Parathyroid adenoma (tissue), 2 donors: ENCODE measurements at regions not wholly inside any gene's neighbourhood (a gene's known extent, or its start where the extent isn't known, plus 50 kb on each side); places are given as distances from the start of the nearest gene placed in this dataset.

Experiments used
- H2AFZ ChIP-seq: fragments of 300-600 bp; sonication (generic); one replicate; pipeline ENCODE4 v1.7.0; 2017; ENCODE audit warnings: antibody characterized with exemption, mild to moderate bottlenecking
- H3K27ac ChIP-seq: fragments of 300-600 bp; sonication (generic); one replicate; pipeline ENCODE4 v1.7.0; 2017
- H3K27me3 ChIP-seq: fragments of 300-600 bp; sonication (generic); one replicate; pipeline ENCODE4 v1.7.0; 2017; ENCODE audit warnings: low read length; ENCODE audit not compliant: control insufficient read depth, insufficient read depth
- H3K36me3 ChIP-seq: fragments of 300-600 bp; sonication (generic); one replicate; pipeline ENCODE4 v1.7.0; 2017; ENCODE audit warnings: low read length; ENCODE audit not compliant: control insufficient read depth, insufficient read depth
- H3K4me1 ChIP-seq: fragments of 300-600 bp; sonication (generic); one replicate; pipeline ENCODE4 v1.7.0; 2017; ENCODE audit warnings: control low read depth
- H3K4me2 ChIP-seq: fragments of 300-600 bp; sonication (generic); one replicate; pipeline ENCODE4 v1.7.0; 2017; ENCODE audit warnings: low read length
- H3K4me3 ChIP-seq: fragments of 300-600 bp; sonication (generic); one replicate; pipeline ENCODE4 v1.7.0; 2017; ENCODE audit warnings: low read depth, low read length
- H3K79me2 ChIP-seq: fragments of 300-600 bp; sonication (generic); one replicate; pipeline ENCODE4 v1.7.0; 2017; ENCODE audit warnings: control low read depth
- H3K9ac ChIP-seq: fragments of 300-600 bp; sonication (generic); one replicate; pipeline ENCODE4 v1.7.0; 2017; ENCODE audit warnings: mild to moderate bottlenecking
- H3K9me3 ChIP-seq: fragments of 300-600 bp; sonication (generic); one replicate; pipeline ENCODE4 v1.7.0; 2017; ENCODE audit warnings: low read length; ENCODE audit not compliant: control insufficient read depth
- TF ChIP-seq, protein P1 (sequence below): fragments of 300-600 bp; sonication (generic); IDR thresholded peaks from one replicate; pipeline ENCODE4 v1.7.0; 2017; ENCODE audit warnings: antibody characterized with exemption, mild to moderate bottlenecking
- donor health status: primary hyperparathyroidism.

DNA sequence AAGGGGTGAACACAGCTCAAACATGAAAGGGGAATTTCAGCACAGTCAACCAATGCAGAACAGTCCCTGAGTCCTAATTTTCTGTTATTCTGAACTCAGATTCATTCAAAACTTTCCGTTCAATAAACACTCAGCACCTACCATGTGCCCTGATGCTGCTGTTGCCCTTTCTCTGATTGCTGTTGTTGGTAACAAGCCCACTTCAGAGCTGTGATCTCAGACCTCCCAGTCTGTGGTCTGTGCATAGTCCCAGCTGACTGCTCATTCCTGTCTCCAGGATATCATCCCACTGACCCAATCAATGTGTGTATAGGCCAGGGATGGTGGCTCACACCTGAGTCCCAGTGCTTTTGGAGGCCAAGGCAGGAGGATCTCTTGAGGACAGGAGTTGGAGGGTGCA lies 82.7 kb upstream of the SLC35G4 start:
- TF ChIP-seq, protein P1, sequence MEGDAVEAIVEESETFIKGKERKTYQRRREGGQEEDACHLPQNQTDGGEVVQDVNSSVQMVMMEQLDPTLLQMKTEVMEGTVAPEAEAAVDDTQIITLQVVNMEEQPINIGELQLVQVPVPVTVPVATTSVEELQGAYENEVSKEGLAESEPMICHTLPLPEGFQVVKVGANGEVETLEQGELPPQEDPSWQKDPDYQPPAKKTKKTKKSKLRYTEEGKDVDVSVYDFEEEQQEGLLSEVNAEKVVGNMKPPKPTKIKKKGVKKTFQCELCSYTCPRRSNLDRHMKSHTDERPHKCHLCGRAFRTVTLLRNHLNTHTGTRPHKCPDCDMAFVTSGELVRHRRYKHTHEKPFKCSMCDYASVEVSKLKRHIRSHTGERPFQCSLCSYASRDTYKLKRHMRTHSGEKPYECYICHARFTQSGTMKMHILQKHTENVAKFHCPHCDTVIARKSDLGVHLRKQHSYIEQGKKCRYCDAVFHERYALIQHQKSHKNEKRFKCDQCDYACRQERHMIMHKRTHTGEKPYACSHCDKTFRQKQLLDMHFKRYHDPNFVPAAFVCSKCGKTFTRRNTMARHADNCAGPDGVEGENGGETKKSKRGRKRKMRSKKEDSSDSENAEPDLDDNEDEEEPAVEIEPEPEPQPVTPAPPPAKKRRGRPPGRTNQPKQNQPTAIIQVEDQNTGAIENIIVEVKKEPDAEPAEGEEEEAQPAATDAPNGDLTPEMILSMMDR, result no peak
- Histone ChIP-seq H3K4me2 (no peak overlapping the region), H3K9ac (no peak overlapping the region), H3K9me3 (no peaks in the 10 kb centered on the region), H3K36me3 (no peaks in the 10 kb centered on the region), H3K4me3 (no peak overlapping the region), H3K4me1 (no peaks in the 10 kb centered on the region), H3K27ac (no peak overlapping the region), H2AFZ (no peak overlapping the region), H3K27me3 (no peaks in the 10 kb centered on the region), H3K79me2 (no peaks in the 10 kb centered on the region)

DNA sequence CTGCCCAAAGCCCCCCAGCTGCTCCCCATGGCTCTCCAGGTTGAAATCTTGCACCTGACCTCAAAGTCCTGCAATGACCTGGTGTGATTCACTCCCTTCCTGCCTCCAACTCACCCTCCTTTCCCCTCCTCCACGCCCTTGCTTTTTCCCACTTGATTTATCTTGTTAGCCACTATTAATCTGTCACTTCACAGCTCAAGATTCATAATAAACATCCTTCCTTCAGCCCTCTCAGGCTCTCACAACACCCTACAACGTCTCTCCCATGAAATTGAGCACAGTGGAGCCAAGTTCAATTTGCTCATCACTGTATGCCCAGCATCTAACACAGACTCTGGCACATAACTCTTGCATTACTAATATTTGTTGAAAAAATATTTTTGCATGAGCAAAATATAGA lies 85.6 kb upstream of the SLC35G4 start:
- no peaks in the 10 kb centered on the region for H3K4me1 ChIP-seq
- no peaks in the 10 kb centered on the region for H3K9me3 ChIP-seq
- H3K27ac ChIP-seq, result no peak overlapping the region
- no peak overlapping the region for H3K4me3 ChIP-seq
- H3K27me3 ChIP-seq, result no peaks in the 10 kb centered on the region
- no peak overlapping the region for H3K9ac ChIP-seq
- H3K36me3 ChIP-seq, result no peaks in the 10 kb centered on the region
- TF ChIP-seq, protein P1, result no peak
- H2AFZ ChIP-seq, result no peak overlapping the region
- no peak overlapping the region for H3K4me2 ChIP-seq
- H3K79me2 ChIP-seq, result no peaks in the 10 kb centered on the region

- Histone ChIP-seq H3K4me3 (no peak overlapping the region), H3K36me3 (no peaks in the 10 kb centered on the region), H3K79me2 (no peaks in the 10 kb centered on the region), H3K27ac (no peak overlapping the region), H3K27me3 (no peaks in the 10 kb centered on the region), H3K9ac (no peak overlapping the region), H3K4me2 (no peak overlapping the region), H2AFZ (no peak overlapping the region), H3K4me1 (no peaks in the 10 kb centered on the region), H3K9me3 (no peaks in the 10 kb centered on the region)
- TF ChIP-seq, protein P1, result no peak
Measured at GRCh38 chr18:11522992-11523391, 86.4 kb upstream of the SLC35G4 start.

GRCh38 chr18:11521853-11522252 lies 87.5 kb upstream of the SLC35G4 start:
- Histone ChIP-seq H3K79me2 (no peaks in the 10 kb centered on the region), H3K4me2 (no peak overlapping the region), H3K9ac (no peak overlapping the region), H3K4me3 (no peak overlapping the region), H3K27me3 (no peaks in the 10 kb centered on the region), H2AFZ (no peak overlapping the region), H3K27ac (no peak overlapping the region), H3K9me3 (no peaks in the 10 kb centered on the region), H3K36me3 (no peaks in the 10 kb centered on the region), H3K4me1 (no peaks in the 10 kb centered on the region)
- TF ChIP-seq, protein P1, result no peak

DNA sequence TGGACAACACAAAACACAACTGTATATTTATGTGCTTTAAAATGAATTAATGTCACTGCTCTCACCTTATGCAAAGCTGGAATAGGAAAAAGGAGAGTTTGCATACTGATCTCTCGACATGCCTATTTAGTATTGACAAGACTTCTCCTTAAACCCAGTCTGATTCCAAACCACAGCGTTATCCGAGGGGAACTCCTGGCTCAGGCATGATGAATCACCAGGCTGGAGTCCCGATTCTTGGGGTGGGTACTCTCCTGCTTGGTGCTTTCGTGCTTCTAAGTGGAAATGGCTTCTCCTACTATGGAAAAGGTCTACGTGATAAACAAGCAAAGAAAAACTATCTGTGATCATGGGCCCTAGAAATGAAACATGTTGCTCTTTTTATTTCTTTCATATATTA lies 88.9 kb upstream of the SLC35G4 start:
- Histone ChIP-seq H3K9me3 (no peaks in the 10 kb centered on the region), H3K27me3 (no peaks in the 10 kb centered on the region), H3K4me2 (no peak overlapping the region), H3K36me3 (no peaks in the 10 kb centered on the region), H2AFZ (no peak overlapping the region), H3K79me2 (no peaks in the 10 kb centered on the region), H3K4me1 (no peaks in the 10 kb centered on the region), H3K9ac (no peak overlapping the region), H3K27ac (no peak overlapping the region), H3K4me3 (no peak overlapping the region)
- TF ChIP-seq, protein P1, result no peak
